Adrenal gland (tissue), 9 donors: ENCODE measurements at regions not wholly inside any gene's neighbourhood (a gene's known extent, or its start where the extent isn't known, plus 50 kb on each side); places are given as distances from the start of the nearest gene placed in this dataset.

Experiments used
- DNase-seq, 7 donors: peaks; one replicate each; pipeline ENCODE4 v3.0.0-alpha.2; 2019 to 2020
- H3K27ac ChIP-seq, 5 donors: fragments of 200-600 bp; sonication (generic) in 4 of 5; 1 replicate in 3 of 5; 2 replicates in 2 of 5; pipeline versions ENCODE4 v1.5.1 to v1.8.0; 2016 to 2020; ENCODE audit warnings: mild to moderate bottlenecking in 1 of 5
- H3K27me3 ChIP-seq: fragments of 200-600 bp; 2 replicates; pipeline ENCODE4 v1.8.0; 2021
- H3K36me3 ChIP-seq, 2 donors: fragments of 200-600 bp; replicated peaks in 1 of 2; 1 replicate in 1 of 2; 2 replicates in 1 of 2; pipeline versions ENCODE4 v1.5.1 to v1.8.0; 2018 to 2022
- H3K4me1 ChIP-seq, 2 donors: fragments of 200-600 bp; replicated peaks in 1 of 2; 1 replicate in 1 of 2; 2 replicates in 1 of 2; pipeline versions ENCODE4 v1.5.1 to v1.8.0; 2018 to 2021
- H3K4me3 ChIP-seq, 4 donors: fragments of 200-600 bp; sonication (generic) in 3 of 4; one replicate each; pipeline ENCODE4 v1.5.1; 2016 to 2018
- H3K9me3 ChIP-seq, 3 donors: fragments of 200-600 bp; sonication (generic) in 1 of 3; replicated peaks in 1 of 3; 1 replicate in 2 of 3; 2 replicates in 1 of 3; pipeline versions ENCODE4 v1.5.1 to v1.8.0; 2016 to 2021
- POLR2A ChIP-seq, 2 donors: fragments of 450-650 bp; IDR thresholded peaks; one replicate each; pipeline ENCODE4 v1.6.1; 2017; ENCODE audit warnings: antibody characterized with exemption in 2 of 2, mild to moderate bottlenecking in 2 of 2, moderate library complexity in 1 of 2
- WGBS, 4 donors: extraction: QIAGEN DNeasy Blood & Tissue Kit in 2 of 4; methylation state at CpG; one replicate each; pipeline versions ENCODE4 v1.1.5 to v1.1.7; 2013 to 2017; 5-methylcytosine and 5-hydroxymethylcytosine counted together
- intact Hi-C, 2 donors: fragments of 100-400 bp; cut with DNase I; formaldehyde crosslinking; loops; one replicate each; pipeline versions ENCODE4 v1.14.1 to v1.15.0; 2022 to 2023
- TF ChIP-seq, protein P1 (sequence below), 6 experiments: fragments of 450-650 bp in 4 of 6; fragments of 200-600 bp in 2 of 6; sonication (generic) in 1 of 6; IDR thresholded peaks; 1 replicate in 5 of 6; 2 replicates in 1 of 6; pipeline versions ENCODE4 v1.5.1 to v1.8.0; 2016 to 2021; ENCODE audit warnings: antibody characterized with exemption in 6 of 6, mild to moderate bottlenecking in 2 of 6, moderate library complexity in 1 of 6
- donor health status: healthy with polysubstance abuse.
- donor health status: Bipolar disorder and iron deficiency.
- donor health status: DM: yes; HTN: yes; CAD: no.
- donor health status: DM: no; HTN: no; CAD: no.
- donor health status: DM: no; HTN: no; CAD: no.

GRCh38 chr18:1273469-1273868 is 368.8 kb downstream of the ADCYAP1 start:
- no peaks in the 10 kb centered on the region for H3K9me3 ChIP-seq
- H3K36me3 ChIP-seq: no peaks in the 10 kb centered on the region
- DNase-seq: no peak
- 70 to 73% (median 72%) methylated on average over 2 of the region's 2 CpGs for WGBS, 4 donors
- intact Hi-C loops: no loop called here
- no peak for TF ChIP-seq POLR2A (IDR thresholded peaks at IDR 0.05)
- TF ChIP-seq, protein P1, sequence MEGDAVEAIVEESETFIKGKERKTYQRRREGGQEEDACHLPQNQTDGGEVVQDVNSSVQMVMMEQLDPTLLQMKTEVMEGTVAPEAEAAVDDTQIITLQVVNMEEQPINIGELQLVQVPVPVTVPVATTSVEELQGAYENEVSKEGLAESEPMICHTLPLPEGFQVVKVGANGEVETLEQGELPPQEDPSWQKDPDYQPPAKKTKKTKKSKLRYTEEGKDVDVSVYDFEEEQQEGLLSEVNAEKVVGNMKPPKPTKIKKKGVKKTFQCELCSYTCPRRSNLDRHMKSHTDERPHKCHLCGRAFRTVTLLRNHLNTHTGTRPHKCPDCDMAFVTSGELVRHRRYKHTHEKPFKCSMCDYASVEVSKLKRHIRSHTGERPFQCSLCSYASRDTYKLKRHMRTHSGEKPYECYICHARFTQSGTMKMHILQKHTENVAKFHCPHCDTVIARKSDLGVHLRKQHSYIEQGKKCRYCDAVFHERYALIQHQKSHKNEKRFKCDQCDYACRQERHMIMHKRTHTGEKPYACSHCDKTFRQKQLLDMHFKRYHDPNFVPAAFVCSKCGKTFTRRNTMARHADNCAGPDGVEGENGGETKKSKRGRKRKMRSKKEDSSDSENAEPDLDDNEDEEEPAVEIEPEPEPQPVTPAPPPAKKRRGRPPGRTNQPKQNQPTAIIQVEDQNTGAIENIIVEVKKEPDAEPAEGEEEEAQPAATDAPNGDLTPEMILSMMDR (IDR thresholded peaks at IDR 0.05): no peak
- H3K4me3 ChIP-seq: no peak overlapping the region
- H3K27me3 ChIP-seq: no peaks in the 10 kb centered on the region
- H3K27ac ChIP-seq: no peak overlapping the region
- no peaks in the 10 kb centered on the region for H3K4me1 ChIP-seq

- Histone ChIP-seq H3K27me3 (no peaks in the 10 kb centered on the region), H3K4me1 (no peaks in the 10 kb centered on the region), H3K9me3 (no peaks in the 10 kb centered on the region), H3K27ac (no peak overlapping the region), H3K4me3 (no peak overlapping the region), H3K36me3 (no peaks in the 10 kb centered on the region)
- DNase-seq: no peak
- intact Hi-C loops: no loop called here
- TF ChIP-seq, protein P1 (IDR thresholded peaks at IDR 0.05): no peak
- no peak for TF ChIP-seq POLR2A (IDR thresholded peaks at IDR 0.05)
These were observed 387.5 kb downstream of the ADCYAP1 start for GRCh38 chr18:1292167-1292566.

DNA sequence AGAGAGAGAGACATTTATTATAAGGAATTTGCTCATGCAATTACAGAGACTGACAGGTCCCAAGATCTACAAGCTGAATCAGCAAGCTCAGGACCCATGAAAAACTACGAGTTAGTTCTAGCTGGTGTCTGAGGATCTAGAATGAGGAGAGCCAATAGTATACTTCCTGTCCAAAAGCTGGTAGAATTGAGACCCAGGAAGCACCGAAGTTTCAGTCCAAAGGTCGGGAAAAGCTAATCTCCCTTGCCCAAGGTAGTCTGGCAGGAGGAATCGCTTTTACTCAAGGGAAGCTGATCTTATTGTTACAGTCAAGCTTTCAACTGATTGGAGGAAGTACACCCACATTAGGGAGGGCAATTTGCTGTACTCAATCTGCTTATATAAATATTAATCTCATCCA is 389.6 kb downstream of the ADCYAP1 start:
- DNase-seq: no peak
- Histone ChIP-seq H3K4me3 (no peak overlapping the region), H3K36me3 (no peaks in the 10 kb centered on the region), H3K4me1 (no peaks in the 10 kb centered on the region), H3K27ac (no peak overlapping the region), H3K9me3 (no peaks in the 10 kb centered on the region), H3K27me3 (no peaks in the 10 kb centered on the region)
- intact Hi-C loops: no loop called here
- 59 to 70% (median 65%) methylated on average over 4 of the region's 4 CpGs for WGBS, 4 donors
- TF ChIP-seq POLR2A (IDR thresholded peaks at IDR 0.05): no peak
- TF ChIP-seq, protein P1 (IDR thresholded peaks at IDR 0.05): no peak

- WGBS, 4 donors: 69 to 84% (median 74%) methylated on average over 6 of the region's 6 CpGs
- no peak overlapping the region for H3K4me3 ChIP-seq
- H3K27me3 ChIP-seq: no peaks in the 10 kb centered on the region
- H3K4me1 ChIP-seq: no peaks in the 10 kb centered on the region
- intact Hi-C loops: no loop called here
- no peak overlapping the region for H3K27ac ChIP-seq
- H3K36me3 ChIP-seq: no peaks in the 10 kb centered on the region
- H3K9me3 ChIP-seq: no peaks in the 10 kb centered on the region
- no peak for DNase-seq
- TF ChIP-seq, protein P1 (IDR thresholded peaks at IDR 0.05): no peak
- no peak for TF ChIP-seq POLR2A (IDR thresholded peaks at IDR 0.05)
These were observed 391.6 kb downstream of the ADCYAP1 start for GRCh38 chr18:1296237-1296636.
